Activated CD4-positive, alpha-beta T cell treated with anti-CD3 and anti-CD28 coated beads, Interleukin-2, Interleukin-4, amounts not matched to agents 100 ng/mL and 50 ng/mL, durations not matched to agents 16 hours and 8 hours (primary cell): ENCODE measurements at regions not wholly inside any gene's neighbourhood (a gene's known extent, or its start where the extent isn't known, plus 50 kb on each side); places are given as distances from the start of the nearest gene placed in this dataset.
A peak's percentile ranks its signal among the peaks of the same experiment; 100 is the strongest.

Experiments used
- DNase-seq: peaks from one replicate; pipeline ENCODE4 v3.0.0-alpha.2; 2020; ENCODE audit warnings: low spot score

DNA sequence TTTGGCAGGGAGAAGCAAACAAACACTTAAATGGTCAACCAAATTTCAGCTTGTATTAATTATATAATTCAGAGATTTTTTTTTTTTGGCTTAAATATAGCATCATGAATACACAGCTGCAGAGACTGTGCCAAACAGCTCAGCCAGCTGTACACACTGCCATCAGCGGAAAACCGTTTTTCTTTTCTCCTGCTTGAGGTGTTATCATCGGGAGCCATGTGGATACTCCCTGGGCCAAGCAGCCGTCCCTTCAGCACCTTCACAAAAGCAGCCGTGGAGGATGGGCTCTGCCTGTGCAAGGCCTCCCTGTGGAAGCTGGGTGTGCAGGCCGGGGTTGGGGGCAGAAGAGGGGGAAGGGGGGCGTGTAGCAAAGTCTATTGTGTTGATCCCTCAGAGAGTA is 85.0 kb downstream of the NUF2 start:
- DNase-seq, result no peak

DNA sequence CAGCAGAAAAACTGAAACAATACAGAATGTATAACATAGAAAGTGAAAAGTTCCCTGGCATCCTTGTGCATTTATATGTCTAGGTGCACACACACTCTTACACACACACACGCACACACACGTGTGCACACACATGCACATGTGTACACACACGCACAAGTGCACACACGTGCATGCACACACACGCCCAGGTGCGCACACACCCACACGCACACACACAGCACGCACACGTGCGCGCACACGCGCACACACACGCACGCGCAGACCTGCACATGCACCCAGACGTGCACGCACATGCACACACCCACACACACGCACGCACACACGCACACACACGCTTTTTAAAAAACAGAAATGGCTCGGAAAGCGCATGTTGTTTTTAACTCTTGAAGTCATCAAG is 86.5 kb downstream of the NUF2 start:
- no peak for DNase-seq

DNA sequence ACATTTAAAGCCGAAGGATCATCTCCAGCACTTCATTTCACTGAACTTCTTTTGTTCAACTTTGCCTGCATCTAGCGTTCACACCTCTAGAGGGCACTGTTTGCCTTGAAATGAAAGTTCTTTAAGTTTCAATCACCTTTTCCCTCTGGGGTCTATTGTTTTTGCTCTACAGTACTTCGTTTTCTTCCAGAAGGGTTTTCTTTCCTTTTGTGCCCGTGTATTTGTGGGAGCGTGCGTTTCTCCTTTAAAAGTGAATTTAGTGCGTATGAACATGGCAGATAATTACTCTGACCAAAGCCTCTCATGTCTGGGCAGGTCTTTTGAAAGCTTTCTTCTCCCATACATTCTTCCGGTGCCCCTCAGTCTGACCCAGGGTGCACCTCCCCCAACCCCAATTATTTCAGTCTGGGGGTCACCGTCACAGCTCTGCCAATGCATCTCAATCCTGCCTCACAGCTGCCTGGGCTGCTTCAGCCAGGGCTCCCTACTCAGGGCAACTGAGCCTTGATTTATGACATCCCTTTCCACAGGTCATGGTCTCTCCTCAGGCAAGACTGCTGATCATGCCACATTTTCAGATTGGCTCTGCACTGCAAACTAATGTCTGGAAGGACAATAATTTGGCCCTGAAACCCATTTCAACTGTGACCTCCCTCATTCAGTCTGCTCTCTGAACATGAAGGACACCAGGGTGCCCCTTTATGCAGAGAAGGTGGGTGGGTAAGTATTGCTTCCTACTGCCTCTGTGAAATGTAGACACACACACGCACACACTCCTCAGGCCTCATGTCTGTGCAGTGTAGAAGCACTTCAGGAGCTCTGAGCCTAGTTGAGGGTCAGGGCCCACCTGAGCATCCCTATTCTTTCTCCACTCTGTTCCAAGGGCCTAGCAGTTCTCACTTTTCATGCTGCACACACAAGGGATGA is 88.6 kb downstream of the NUF2 start:
- DNase-seq, result peak; percentile 48

DNA sequence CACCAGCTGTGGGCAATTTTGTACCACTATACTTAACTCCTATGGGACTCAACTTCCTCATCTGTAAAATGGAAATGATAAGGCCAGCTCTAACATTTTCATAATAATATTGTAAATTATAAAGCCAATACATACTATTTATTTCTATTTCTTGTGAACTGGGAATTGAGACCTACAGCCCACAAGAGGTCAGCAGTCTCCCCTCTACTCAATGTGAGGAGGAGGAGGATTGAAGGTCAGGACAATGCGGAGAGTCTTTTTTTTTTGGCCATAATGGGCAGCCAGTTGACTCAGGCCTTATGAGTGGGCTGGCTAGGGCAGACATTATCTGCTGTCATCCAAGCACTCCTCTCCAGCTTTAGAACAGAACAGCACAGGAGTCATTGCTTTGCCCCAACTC is 90.5 kb downstream of the NUF2 start:
- DNase-seq, result no peak

DNA sequence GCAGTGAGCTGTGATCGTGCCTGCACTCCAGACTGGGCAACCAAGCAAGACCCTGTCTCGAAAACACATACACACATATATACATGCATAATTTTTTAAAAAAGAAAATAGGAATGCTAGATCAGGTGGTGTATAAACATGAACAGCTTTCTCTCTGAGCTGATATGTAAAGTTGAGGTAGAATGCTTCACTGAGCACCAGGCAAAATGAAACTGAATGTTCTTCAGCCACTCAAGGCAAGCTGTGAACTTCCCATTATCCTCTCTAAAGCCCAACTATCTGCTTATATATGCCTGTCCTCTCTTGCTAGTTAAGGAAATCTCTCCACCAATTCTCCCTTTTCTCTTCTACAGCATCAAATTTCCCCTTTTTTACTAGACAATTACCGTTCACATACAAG is 93.0 kb downstream of the NUF2 start:
- DNase-seq, result no peak

DNA sequence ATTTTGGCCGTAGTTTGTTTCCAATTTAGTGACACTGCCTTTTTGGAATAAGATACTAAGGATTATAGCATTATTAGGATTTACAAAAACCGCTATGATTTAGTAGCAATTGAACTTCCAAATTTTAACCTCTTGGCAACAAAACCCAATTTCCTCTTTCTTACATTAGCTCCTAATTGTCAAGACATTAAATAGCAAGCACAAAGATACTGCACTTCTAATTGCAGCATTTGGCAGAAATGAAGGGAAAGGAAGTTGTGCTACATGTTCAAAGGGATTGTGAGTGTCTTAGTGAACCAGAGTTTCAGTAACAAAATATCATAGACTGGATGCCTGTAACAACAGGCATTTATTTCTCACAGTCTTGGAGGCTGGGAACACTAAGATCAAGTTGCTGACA is 99.9 kb downstream of the NUF2 start:
- DNase-seq, result no peak

DNA sequence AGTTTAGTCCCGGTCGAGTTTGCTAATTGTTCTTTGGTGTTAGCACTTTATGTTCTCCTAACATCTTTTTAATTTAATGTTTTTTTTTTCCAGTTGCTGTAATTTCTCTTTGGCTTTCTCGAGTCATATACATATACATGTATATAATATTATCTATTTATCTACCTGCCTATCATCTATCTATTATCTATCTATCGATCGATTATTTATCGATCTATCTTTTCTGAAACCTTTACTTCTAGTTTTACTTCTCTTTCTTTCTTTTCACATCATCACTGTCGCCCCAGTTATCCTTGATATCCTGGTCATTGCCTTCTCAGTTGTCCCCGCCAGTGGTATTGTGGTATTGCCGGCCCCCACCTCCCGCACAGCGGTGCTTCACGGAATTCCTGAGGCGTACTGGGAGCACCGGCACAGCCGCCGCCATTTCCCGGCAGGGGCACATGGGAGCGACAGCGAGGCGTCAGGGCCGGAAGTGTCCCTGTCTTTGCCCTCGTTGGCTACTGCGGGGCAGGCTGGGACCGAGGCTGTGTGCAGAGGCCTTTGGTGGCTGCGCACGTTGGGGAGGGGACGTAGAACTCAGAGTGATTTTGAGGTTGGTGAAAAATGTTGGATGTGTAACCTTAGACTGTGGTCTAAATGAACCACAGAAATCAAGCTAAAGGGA is 101.1 kb downstream of the NUF2 start:
- no peak for DNase-seq

DNA sequence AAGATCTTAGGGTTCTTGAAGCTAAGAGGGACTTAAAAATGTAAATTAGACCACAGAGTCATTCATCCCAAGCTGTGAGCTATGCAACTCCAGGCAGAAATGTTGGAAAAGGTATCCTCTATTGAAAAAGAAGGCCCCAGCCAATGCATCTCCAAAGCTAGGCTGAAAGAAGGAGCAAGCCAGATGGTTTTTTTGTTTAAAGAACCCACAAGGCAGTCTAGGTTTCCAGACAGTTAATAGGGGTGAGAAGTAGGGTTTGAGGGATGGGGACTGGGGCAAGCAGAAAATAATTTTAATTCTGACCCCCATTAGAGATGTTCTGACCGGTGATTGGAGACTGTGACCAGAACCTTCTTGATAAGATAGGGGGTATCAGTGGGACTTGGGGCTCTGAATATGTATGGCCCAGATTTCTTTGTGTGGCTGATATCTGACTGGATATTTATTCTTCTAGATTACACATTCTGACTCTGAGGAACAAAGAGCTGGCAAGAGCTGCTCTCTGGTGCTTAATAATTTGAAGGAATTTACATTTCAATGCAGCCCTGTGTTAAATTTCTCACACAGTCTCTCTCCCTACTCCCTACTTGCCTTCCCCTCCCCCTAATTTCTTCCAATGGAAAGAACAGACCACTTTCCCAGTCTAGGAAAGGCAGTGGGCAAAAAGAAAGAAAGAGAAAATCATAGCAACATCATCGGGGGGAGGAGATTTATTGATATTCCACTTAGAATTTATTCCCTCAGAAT is 104.9 kb downstream of the NUF2 start:
- no peak for DNase-seq

DNA sequence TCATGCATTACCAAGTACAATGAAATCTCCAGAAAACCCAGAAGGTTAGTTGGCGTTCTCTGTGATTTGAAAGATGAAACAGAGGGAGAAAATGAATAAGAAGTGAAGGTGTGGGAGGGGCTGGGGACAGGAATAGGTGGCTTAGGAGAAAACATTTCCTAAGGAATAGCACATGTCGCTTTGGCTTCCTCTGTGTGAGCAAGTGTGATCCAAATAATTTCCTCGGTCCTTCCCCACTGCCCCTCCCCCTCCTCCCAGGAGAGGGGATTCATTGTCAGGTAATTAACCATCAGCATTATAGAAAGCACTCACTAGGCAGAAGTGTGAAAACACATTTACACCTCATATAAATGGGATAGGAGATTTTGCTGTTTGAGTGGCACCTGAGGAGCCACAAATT is 105.5 kb downstream of the NUF2 start:
- DNase-seq, result no peak

DNA sequence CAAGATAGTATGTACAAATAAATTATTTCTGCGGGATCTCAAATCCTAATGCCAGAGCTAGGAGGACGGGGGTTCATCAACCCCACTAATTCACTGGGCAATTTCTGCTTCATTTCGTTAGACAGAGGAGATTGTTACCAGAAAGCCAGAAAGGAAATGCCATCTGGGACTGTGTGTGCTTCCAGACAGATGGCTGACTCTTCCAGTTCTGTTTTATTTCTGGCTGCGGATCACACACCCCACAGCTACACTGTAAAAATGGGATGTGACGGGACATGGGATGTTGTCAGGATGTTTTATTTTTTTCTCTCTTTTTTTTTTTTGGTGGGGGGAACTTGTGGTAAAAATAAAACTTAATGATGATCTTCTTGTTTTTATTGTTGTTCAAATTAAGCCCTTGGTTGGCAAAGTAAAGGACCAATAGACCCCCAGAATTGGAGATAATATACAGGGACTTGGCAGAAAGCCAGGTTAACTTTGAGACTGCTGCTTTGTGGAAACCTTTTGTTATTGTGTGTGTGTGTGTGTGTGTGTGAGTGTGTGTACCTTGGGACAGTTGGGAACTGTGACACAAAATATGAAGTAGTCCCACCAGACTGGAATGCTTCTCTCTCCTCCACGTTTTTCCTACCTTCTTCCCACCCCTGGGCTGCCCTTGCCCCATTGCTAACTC is 114.5 kb downstream of the NUF2 start:
- DNase-seq, result no peak

DNA sequence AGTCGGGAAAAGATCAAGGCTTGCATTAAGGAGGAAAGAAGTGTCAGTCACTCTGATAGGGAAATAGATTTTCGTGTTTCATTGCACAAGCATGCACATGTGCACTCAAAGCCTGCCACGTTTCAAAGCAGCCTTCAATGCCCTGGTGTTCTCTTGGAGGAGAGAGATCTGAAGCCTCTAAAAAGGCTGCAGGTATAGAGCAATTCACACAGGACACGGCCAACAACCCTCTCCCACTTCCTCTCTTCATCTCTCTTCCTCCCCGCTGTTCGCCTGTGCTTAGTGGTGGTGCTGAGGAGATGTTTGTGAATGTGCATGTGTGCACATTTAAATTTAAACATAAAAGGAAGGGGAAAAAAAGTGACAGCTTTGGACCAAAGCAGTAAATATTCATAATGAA is 117.7 kb downstream of the NUF2 start:
- DNase-seq, result no peak

DNA sequence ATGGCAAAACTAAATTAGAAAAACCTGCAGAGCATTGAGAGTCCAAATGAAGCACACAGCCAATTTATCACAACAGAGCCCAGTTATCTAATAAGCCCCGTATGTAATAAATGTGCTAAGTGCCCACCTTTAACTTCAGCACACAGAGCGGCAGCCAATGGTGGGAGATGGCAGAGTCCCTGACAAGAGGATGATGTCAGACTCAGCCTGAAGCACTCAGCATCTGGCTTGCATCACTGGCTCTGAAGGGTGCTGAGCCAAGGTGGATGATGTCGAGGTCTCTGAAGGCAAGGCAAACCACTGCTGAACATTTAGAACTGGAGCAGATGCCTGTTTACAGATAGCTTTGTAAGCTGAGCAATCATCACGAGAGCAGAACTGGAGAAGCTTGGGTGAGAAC is 118.3 kb downstream of the NUF2 start:
- DNase-seq, result no peak

DNA sequence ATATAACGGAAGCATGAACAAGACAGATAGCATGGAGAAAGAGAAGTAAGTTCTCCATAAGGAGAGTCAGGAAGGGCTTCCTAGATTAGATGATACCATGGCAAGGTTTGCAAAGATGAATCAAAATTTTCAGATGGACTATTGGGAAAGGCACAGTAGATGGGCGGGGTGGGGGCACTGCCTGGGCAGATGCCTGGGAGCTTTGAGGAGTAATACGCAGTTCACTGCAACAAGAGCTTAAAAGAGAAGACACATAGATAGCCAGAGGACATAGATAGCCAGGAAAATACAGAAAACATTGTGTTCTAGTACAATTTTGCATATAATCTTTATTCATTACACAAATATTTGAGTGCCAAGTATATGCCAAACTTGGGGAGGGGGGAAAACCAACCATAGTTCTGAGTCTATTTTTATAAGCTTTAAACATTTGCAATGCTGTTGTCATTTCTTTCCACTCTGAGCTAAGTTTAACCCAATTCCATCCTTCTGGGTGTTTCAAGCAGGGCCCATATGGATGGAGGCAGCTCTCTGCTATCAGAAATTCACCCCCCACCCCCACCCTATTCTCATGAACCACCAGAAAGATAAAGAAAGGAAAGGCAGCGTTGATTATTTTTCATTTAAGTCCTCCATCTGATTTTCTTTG is 120.6 kb downstream of the NUF2 start:
- no peak for DNase-seq

DNA sequence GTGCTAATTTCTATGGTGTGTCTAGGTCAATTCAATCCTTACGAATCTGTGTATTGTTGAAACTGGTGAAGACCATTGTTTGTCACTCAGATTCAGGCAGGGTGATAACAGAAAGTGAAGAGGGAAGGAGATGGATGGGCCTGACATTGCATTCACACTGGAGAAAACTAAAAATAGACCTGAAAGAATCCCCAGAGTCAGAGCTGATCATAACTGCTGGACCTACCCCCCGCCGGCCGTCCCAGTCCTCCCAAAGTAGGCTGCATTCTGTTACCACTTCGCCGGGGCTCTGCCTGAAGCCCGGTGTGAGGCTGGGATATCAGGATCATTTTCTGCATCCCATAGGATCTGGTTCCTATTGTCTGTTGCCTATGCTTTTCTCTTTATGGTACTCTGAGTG is 121.1 kb downstream of the NUF2 start:
- no peak for DNase-seq

DNA sequence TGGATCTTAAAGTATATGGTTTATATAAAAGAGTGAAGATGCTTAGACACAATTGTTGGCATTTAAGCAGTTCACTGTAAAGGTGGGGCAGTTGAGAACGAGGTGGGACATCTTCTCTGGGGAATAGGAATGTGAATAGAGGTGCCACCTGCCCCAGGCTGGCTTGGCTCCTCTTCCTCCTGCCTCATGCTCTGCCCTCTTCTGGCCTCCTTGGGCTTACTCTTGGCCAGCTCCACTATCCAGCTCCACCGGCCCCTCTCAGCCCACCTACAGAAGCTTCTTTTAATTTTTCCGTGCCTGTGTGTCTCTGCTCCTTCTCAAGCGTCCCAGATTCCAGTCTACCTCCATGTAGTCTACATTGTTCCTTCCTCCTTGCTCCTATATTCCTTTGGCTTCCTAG is 122.1 kb downstream of the NUF2 start:
- no peak for DNase-seq

DNA sequence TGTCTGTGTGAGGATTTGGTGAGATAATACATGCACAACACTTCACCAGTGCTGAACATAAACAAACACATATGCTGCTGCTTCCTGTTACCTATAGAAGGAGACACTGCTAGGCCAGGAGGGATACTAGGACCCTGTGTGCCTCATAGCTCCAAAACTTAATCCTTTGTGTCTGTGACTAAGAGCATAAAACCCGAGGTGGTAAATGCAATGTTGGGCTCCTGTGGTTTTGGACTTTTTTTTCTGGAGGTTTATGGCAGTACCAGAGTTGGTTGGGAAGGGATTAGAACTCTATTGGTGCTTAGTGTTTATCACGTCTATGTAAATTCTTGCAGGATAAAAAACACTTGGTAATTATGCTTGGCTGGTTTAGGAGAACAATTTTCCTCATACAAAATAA is 122.9 kb downstream of the NUF2 start:
- no peak for DNase-seq

DNA sequence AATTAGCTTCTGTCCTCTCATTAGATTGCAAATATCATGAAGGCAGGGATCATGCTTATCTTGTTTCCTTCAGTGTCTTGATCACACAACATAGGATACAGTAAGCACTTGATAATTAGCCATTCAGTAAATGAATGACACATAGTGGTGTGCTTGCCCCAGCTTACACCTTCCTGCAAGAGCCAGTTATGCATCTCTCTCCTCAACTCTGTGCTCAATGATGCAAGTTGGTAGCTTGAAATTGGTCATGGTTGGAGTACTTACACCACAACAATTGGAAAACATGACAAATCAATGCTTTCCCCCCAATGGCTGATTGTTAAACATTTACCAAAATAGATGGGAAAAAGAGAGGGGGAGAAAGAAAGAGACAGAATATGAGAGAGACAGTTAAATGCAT is 129.2 kb downstream of the NUF2 start:
- no peak for DNase-seq

DNA sequence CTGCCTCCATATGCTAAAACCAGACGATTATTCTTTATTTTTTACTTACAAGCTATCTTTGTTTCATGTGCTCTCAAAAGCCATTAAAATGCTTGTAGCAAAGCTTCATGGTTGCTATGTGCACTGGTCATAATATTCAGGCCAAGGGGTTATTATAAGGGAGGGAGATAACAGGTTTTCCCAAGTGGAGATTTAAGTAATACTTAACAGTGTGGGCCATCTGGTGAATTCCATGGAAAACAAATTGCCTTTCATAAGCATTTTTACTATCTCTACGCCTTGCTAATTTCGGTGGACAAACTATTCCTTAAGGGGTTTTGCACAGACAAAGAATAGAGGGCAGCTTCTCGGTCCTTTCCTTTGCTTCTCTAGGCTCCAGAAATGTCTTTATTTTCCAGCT is 137.8 kb downstream of the NUF2 start:
- no peak for DNase-seq

DNA sequence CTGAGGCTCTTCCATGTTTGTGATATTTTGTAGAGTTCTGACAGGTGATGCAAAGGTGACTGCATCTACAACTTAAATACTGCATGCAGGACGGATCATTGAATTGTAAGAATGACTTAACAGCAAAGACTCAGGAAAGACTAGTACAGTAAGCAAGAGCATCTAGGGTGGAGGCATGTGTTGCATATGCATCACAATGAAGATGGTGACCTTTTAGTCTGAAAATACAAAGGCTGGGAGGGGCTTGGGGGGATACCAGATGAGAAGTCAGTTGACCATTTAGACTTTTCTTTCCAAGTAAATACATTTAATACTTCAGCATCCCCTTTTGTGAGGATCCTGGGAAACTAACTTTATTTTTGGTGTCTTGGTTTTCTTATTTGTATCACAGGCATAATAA is 145.5 kb downstream of the NUF2 start:
- DNase-seq, result no peak

DNA sequence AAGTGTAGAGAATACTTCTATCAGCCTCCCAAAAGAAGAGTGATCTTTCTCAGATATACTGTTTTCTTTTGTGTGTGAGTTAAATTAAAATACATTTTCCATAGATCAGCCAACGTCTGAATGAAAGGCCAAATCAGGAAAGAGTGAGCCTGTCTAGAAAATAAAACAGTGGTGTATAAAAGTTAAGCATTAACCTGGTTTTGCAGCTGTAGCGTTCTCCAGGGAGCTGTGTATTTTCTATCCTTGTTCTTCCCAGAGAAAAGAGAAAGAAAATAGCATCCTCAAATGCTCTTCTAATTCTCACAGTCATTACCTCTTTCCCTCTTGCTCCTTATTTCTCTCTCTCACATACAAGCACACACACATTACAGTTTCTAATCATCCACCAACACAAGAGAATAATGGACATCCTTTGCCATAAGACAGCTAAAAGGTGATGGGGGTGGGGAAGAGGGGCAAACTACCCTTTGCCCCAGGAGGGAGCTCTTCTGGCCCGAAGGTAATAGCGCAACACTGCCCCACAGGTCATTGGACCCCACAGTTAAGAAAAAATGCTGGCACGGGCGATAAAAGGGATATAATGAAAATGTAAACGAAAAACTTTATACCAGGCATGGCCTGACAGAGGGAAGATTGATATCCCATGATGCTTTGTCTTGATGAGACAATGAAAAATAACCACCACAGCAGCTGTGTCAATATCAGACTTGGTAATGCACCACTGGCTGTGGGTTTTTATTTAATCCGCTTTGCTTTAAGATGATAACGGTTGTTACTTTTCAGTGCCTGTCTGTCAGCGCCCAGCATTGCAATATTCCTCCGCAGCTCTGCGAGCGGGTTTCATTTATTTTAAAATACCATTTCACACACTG is 150.3 kb downstream of the NUF2 start:
- no peak for DNase-seq
